GM19025 (cell line): ENCODE measurements at regions not wholly inside any gene's neighbourhood (a gene's known extent, or its start where the extent isn't known, plus 50 kb on each side); places are given as distances from the start of the nearest gene placed in this dataset.
"Not testable (repeated sequence)": the region's sequence is repeated elsewhere in the genome, so short reads cannot be mapped to it uniquely, and the experiment has no call there.

Experiments
- ATAC-seq: cut with Tn5 transposase; IDR thresholded peaks from one replicate; pipeline ENCODE4 v1.9.1; 2021; ENCODE audit warnings: mild to moderate bottlenecking, low read depth, moderate library complexity; ENCODE audit not compliant: unreplicated experiment

DNA sequence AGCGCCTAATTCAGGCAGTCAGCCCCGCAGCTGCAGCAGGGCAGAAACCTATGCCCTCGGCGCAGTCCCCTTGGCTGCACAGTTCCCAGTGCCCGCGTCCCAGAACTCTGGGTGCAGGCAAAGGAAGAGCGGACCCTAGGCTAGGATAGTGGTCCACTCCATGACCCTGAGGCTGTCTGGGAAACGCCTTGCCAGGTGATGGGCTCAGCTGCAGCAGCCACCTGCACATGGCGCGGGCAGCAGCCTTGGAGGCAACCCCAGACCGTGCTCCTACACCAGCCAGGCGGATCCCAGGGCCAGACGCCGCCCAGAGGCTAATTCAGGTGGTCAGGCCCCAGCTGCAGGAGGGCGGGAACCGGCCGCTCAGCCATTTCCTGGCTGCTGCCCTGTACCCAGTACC lies 83.0 kb downstream of the POTEC start:
- ATAC-seq = not testable (repeated sequence)

- ATAC-seq = not testable (repeated sequence)
Measured at GRCh38 chr18:14459826-14460225, 83.6 kb downstream of the POTEC start.

DNA sequence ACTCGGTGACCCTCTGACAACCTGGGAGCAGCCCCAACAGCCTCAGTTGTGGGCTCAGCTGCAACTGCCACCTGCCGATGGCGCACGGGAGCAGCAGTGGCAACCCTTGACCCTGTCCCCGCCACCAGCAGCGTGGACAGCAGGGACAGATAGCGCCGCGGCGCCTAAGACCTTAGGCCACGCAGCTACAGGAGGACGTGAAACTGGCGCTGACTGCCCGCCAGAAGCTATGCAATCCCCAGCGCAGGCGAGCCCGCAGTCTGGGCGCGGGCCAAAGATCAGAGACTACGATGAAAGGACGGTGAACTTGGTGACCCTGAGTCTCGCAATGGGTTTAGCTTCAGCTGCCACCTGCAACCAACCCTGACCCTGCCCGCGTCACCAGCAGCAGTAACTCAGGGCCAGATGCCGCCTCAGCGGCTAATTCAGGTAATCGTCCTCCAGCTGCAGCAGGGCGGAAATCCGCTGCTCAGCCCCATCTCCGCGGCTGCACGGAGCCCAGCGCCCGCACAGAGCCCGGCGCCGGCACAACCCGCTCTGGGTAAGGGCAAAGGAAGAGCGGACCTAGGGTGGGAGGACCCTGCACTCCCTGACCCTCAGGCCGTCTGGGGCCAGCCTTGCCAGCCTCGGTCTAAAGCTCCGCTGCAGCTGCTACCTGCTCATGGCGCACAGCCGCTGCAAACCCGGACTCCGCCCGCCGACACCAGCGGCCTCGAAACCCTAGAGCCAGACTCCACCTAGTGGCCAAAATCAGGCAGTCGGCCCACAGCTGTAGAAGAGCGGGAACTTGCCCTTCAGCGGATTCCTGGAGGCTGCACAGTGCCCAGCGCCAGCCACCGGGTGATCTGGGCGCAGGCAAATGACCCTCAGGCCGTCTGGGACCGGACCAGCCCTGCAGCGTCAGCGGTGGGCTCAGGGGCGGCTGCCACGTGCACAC lies 85.1 kb downstream of the POTEC start:
- not testable (repeated sequence) for ATAC-seq

DNA sequence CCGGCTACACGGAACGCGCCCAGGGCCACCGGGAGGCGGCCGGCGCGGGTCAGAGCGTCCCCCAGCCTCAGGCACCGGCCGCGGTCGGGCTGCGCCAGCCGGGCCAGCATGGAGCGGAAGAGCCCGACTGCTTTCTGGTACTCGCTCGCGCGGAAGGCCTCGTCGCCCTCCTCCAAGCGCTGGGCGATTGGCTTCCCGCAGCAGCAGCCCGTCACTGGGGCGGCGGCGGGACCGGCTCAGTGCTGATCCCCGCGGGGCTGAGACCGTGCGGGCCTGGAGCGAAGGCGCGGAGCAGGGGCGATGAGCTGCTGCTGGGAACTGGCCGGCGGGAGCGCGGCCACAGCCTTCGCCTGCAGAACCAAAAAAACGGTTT lies 92.8 kb downstream of the POTEC start:
- ATAC-seq = not testable (repeated sequence)

DNA sequence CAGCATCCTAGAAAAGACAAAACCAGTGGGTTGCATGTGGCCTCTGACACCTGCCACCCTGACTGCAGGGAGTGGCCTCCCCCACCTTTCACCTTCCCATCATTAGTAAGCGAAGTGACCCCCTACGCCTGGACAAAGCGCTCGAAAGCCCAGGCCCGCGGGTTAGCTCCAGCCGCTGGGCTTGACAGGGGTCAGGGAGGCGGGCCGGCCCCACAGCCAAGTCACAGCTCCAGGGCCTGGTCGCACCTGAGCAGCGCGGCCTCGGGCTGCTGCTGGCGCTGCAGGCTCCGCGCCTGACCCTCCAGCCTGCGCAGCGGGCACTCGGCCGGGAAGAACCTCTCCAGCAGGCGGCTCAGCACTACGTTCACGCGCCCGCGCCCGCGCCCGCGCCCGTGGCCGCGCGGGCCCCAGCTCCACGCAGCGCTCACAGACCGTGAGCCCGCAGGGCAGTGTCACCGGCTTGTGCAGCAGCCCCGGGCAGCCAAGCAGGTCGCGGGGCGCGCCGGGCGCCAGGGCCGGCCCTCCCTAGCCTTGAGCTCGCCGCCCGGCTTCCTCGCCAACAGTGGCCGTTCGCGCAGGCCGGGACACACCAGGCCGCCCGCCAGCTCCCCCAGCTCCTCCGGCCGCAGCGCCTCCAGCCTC lies 93.3 kb downstream of the POTEC start:
- ATAC-seq = not testable (repeated sequence)

- not testable (repeated sequence) for ATAC-seq
Measured at GRCh38 chr18:14449062-14449461, 94.3 kb downstream of the POTEC start.

DNA sequence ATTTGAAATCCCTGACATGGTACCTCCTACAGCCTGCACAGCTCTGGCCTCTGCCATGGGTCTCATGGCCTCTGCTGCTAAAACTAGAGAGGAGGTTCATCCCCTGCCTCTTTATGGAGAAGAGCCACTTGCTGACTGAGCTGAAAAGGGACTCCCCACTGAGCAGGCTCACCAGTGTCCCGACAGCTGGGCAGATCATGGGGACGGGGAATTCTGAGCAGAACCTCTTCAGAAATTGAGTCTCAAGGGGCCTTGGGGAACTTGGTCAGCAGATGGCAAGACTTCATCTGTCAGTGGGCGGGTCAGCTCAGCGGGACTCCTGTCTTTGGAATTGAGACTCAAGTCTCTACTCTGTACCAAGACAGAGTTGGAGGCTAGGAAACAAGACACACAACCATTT lies 95.7 kb downstream of the POTEC start:
- not testable (repeated sequence) for ATAC-seq

GRCh38 chr18:14435460-14435859 lies 107.9 kb downstream of the POTEC start:
- ATAC-seq = not testable (repeated sequence)

DNA sequence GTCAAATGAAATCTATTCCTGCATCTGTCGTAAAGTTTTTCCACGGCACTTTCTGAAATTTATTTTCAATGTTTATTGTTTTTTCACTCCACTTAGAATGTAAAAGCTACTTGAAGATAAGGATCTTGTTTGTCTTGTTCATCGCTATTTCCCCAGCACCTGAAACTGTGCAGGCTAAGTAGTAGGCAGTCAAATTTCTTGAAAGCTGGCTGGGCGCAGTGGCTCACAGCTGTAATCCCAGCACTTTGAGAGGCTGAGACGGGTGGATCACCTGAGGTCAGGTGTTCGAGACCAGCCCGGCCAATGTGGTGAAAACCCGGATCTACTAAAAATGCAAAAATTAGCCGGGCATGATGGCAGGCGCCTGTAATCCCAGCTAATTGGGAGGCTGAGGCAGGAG lies 111.0 kb downstream of the POTEC start:
- not testable (repeated sequence) for ATAC-seq

- ATAC-seq = not testable (repeated sequence)
Measured at GRCh38 chr18:14431031-14431521, 112.3 kb downstream of the POTEC start.

DNA sequence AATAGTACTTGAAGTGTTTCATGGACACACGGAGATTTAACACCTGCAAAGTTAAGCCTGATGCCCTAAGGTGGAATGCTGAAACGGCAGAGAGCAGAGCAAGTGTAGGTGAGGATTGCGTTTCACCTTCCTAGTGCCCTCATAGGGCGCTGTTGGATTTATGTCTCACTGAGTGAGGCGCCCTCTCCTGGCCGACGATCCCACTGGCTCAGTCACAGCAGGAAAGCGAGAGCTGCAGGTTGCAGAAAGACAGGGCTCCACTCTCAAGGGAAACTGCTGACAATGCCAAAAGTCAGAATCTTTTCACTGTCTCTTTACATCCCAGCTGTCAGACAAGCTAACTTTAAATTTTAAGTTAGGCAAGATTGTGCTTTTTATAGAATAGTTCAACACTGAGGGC lies 127.6 kb downstream of the POTEC start:
- not testable (repeated sequence) for ATAC-seq

GRCh38 chr18:14415399-14415798 lies 128.0 kb downstream of the POTEC start:
- ATAC-seq = not testable (repeated sequence)

- ATAC-seq = not testable (repeated sequence)
Measured at GRCh38 chr18:14395533-14395932, 147.9 kb downstream of the POTEC start.

DNA sequence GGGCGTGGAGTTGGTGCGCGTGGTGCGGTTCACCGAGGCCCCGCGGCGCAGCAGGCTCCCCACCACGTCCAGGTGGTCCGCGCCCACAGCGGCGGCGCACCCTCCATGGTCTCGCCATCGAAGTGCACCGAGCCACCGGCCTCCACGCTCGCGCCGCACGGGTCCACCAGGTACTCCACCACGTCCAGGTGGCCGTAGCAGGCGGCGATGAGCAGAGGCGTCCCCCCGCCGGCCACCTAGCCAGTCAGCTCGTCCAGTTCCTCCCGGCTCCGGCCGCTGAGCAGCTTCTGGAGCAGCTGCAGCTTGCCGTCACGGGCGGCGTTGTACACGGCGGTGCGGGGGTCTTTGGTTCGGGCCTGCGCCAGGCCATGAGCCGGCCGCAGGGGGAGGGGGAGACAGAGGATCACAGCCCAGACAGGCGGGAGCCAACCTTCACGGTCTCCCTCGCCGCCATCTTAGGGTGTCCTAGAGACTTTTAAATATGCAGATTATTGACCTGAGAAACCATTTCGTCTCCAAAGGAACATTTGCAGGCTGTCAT lies 149.8 kb downstream of the POTEC start:
- ATAC-seq = not testable (repeated sequence)

GRCh38 chr18:14392604-14393003 lies 150.8 kb downstream of the POTEC start:
- not testable (repeated sequence) for ATAC-seq

- not testable (repeated sequence) for ATAC-seq
Measured at GRCh38 chr18:14384961-14385360, 158.4 kb downstream of the POTEC start.

DNA sequence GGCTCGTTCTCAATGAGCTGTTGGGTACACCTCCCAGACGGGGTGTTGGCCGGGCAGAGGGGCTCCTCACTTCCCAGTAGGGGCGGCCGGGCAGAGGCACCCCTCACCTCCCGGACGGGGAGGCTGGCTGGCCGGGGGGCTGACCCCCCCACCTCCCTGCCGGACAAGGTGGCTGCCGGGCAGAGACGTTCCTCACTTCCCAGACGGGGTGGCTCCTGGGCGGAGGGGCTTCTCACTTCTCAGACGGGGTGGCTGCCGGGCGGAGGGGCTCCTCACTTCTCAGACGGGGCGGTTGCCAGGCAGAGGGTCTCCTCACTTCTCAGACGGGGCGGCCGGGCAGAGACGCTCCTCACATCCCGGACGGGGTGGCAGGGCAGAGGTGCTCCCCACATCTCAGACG lies 160.7 kb downstream of the POTEC start:
- not testable (repeated sequence) for ATAC-seq

DNA sequence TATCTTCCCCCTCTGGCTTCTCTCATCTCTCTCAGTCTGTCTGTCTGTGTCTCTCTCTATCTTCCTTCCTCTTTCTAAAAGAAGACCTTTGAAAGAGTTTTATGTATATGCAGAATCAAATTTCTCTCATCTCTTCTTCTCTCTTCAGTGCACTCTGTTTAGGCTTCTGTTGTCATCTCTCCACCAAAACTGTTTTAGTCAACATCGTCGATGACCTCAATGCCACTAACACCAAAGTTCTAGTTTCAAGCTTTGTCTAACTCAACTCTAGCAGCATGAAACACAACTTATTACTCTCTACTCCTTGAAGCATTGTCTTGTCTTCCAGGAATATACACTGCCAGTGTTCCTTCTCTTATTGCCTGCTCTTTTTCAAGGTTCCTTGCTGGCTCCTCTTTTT lies 163.9 kb downstream of the POTEC start:
- ATAC-seq = not testable (repeated sequence)

- not testable (repeated sequence) for ATAC-seq
Measured at GRCh38 chr18:14378376-14378775, 165.0 kb downstream of the POTEC start.

DNA sequence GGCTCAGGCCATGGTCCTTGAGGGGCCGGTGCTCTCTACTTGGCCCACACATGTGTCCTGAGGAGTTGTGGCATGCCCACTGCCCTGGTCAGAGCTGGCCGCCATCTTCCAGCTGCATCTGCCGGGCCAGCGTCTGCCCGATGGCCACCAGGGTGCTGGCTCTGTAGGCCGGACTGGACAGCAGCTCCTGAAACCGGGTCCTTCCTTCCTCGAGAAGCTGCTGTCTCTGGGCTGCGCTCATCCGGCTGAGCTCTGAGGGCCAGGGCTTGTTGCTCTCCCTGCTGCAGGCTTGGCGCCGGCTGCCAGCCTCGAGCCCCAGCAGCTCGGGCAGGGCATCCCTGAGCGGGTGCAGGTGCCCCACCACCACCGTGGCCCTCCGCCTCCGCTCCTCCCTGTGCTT lies 182.1 kb downstream of the POTEC start:
- not testable (repeated sequence) for ATAC-seq
